B cell (primary cell): ENCODE measurements at regions not wholly inside any gene's neighbourhood (a gene's known extent, or its start where the extent isn't known, plus 50 kb on each side); places are given as distances from the start of the nearest gene placed in this dataset.

ENCODE experiments used
- CTCF ChIP-seq: fragments of 200-600 bp; IDR thresholded peaks from one replicate; pipeline ENCODE4 v1.8.0; 2022; ENCODE audit warnings: antibody characterized with exemption, mild to moderate bottlenecking
- EZH2 ChIP-seq: IDR thresholded peaks from 2 replicates; pipeline ENCODE4 v1.6.1; 2012; ENCODE audit warnings: borderline replicate concordance, low read depth, mild to moderate bottlenecking, moderate library complexity, low read length; ENCODE audit not compliant: insufficient read depth, poor library complexity, severe bottlenecking

GRCh38 chr2:22375096-22375495 lies 1009.9 kb upstream of the KLHL29 start:
- TF ChIP-seq CTCF (no peak), EZH2 (no peak)
